ENCODE measurements at regions not wholly inside any gene's neighbourhood (a gene's known extent, or its start where the extent isn't known, plus 50 kb on each side); places are given as distances from the start of the nearest gene placed in this dataset.

DNA sequence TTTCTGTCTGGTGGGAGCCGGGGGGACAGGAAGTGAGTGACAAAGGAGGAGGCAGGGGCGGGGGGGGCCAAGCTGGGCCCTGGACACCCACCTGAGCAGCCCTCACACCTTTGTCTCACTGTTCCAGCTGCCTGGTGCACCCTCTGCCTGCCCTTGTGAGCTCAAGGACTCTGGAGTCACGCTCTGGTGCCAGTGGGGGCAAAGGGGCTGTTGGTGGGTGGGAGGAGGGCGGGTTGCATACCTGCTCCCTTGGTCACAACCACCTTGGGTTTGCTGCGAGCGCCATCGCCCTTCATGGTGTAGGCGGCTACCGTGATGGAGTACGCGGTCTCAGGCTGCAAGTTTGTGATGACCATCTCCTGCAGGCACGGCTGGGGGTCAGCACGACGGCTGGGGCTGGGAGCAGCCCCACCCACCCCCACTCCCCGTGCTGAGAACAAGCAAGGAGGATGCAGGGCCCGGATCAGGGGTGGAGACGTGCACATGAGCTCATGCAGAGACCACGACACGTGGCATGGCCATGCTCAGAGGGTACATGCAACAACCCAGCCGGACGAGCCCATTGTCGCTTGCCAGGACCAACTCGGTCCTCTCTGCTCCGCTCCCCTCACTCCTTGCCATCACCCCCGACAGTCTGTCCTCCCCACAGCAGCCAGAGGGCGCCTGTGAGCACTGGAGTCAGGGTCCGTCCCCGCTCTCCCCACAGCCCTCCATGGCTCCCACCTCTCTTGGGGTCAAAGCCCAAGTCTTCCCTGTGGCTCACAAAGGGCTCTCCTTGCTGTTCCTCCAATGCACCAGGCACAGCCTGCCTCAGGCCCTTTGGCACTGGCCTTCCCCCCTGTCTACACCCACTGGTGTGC is 114.9 kb downstream of the PTPRS start:
- Histone ChIP-seq H3K27ac (ENCODE audit: low read length) (no peak overlapping the region), H3K4me3 (ENCODE audit: low read length) (no peak overlapping the region), H3K4me1 (ENCODE audit: control insufficient read depth, insufficient read depth, low read length) (no peaks in the 10 kb centered on the region), H3K27me3 (ENCODE audit: control insufficient read depth, insufficient read depth, low read length) (peaks cover 3% of the 10 kb centered on the region), H3K9me3 (ENCODE audit: control insufficient read depth, low read depth, low read length) (peaks cover 4% of the 10 kb centered on the region), H3K36me3 (ENCODE audit: control insufficient read depth, insufficient read depth, low read length) (peaks cover 4% of the 10 kb centered on the region)
- DNase-seq, result no peak
- no CpG with 5 or more reads among the region's 28 CpGs for WGBS (ENCODE audit: insufficient coverage, low lambda C conversion rate)

GRCh38 chr19:5224480-5224879 is 116.1 kb downstream of the PTPRS start:
- DNase-seq, result no peak
- WGBS (ENCODE audit: insufficient coverage, low lambda C conversion rate), result no CpG with 5 or more reads among the region's 6 CpGs
- Histone ChIP-seq H3K27me3 (ENCODE audit: control insufficient read depth, insufficient read depth, low read length) (peaks cover 3% of the 10 kb centered on the region), H3K36me3 (ENCODE audit: control insufficient read depth, insufficient read depth, low read length) (peaks cover 15% of the 10 kb centered on the region), H3K4me1 (ENCODE audit: control insufficient read depth, insufficient read depth, low read length) (no peaks in the 10 kb centered on the region), H3K27ac (ENCODE audit: low read length) (no peak overlapping the region), H3K9me3 (ENCODE audit: control insufficient read depth, low read depth, low read length) (peaks cover 4% of the 10 kb centered on the region), H3K4me3 (ENCODE audit: low read length) (no peak overlapping the region)

GRCh38 chr19:5222821-5223321 is 117.7 kb downstream of the PTPRS start:
- Histone ChIP-seq H3K9me3 (ENCODE audit: control insufficient read depth, low read depth, low read length) (peaks cover 4% of the 10 kb centered on the region), H3K4me3 (ENCODE audit: low read length) (no peak overlapping the region), H3K36me3 (ENCODE audit: control insufficient read depth, insufficient read depth, low read length) (peaks cover 28% of the 10 kb centered on the region), H3K27me3 (ENCODE audit: control insufficient read depth, insufficient read depth, low read length) (no peaks in the 10 kb centered on the region), H3K27ac (ENCODE audit: low read length) (no peak overlapping the region), H3K4me1 (ENCODE audit: control insufficient read depth, insufficient read depth, low read length) (no peaks in the 10 kb centered on the region)
- no peak for DNase-seq
- no CpG with 5 or more reads among the region's 53 CpGs for WGBS (ENCODE audit: insufficient coverage, low lambda C conversion rate)

- no peaks in the 10 kb centered on the region for H3K4me1 ChIP-seq (ENCODE audit: control insufficient read depth, insufficient read depth, low read length)
- no peaks in the 10 kb centered on the region for H3K27me3 ChIP-seq (ENCODE audit: control insufficient read depth, insufficient read depth, low read length)
- no CpG with 5 or more reads among the region's 22 CpGs for WGBS (ENCODE audit: insufficient coverage, low lambda C conversion rate)
- H3K36me3 ChIP-seq (ENCODE audit: control insufficient read depth, insufficient read depth, low read length), result peaks cover 28% of the 10 kb centered on the region
- H3K9me3 ChIP-seq (ENCODE audit: control insufficient read depth, low read depth, low read length), result peaks cover 4% of the 10 kb centered on the region
- no peak for DNase-seq
- no peak overlapping the region for H3K4me3 ChIP-seq (ENCODE audit: low read length)
- no peak overlapping the region for H3K27ac ChIP-seq (ENCODE audit: low read length)
Measured at GRCh38 chr19:5222178-5222577, 118.4 kb downstream of the PTPRS start.

DNA sequence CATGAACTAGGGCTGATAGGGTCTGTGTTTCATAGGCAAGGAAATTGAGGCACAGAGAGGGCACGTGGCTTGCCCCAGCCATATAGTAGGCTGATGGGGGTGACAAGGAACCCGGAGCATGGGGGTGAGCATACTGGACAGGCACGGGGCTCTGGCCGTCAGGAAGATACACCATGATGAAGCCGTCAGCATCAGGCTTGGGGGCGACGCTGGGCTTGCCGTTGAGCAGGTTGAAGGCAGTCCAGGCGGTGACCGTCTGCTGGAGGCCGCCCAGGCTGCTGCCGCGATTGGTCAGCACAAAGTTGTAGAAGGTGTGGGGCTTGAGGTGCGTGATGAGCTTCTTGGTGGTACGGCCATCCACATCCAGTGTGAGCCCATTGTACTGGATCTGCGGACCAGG is 119.7 kb downstream of the PTPRS start:
- no peaks in the 10 kb centered on the region for H3K4me1 ChIP-seq (ENCODE audit: control insufficient read depth, insufficient read depth, low read length)
- H3K4me3 ChIP-seq (ENCODE audit: low read length), result no peak overlapping the region
- no peaks in the 10 kb centered on the region for H3K27me3 ChIP-seq (ENCODE audit: control insufficient read depth, insufficient read depth, low read length)
- no peak overlapping the region for H3K27ac ChIP-seq (ENCODE audit: low read length)
- WGBS (ENCODE audit: insufficient coverage, low lambda C conversion rate), result no CpG with 5 or more reads among the region's 16 CpGs
- peaks cover 4% of the 10 kb centered on the region for H3K9me3 ChIP-seq (ENCODE audit: control insufficient read depth, low read depth, low read length)
- DNase-seq, result no peak
- peaks cover 28% of the 10 kb centered on the region for H3K36me3 ChIP-seq (ENCODE audit: control insufficient read depth, insufficient read depth, low read length)

- no peak for DNase-seq
- H3K4me1 ChIP-seq (ENCODE audit: control insufficient read depth, insufficient read depth, low read length), result no peaks in the 10 kb centered on the region
- no CpG with 5 or more reads among the region's 5 CpGs for WGBS (ENCODE audit: insufficient coverage, low lambda C conversion rate)
- peaks cover 4% of the 10 kb centered on the region for H3K9me3 ChIP-seq (ENCODE audit: control insufficient read depth, low read depth, low read length)
- no peak overlapping the region for H3K27ac ChIP-seq (ENCODE audit: low read length)
- H3K4me3 ChIP-seq (ENCODE audit: low read length), result no peak overlapping the region
- no peaks in the 10 kb centered on the region for H3K27me3 ChIP-seq (ENCODE audit: control insufficient read depth, insufficient read depth, low read length)
- peaks cover 30% of the 10 kb centered on the region for H3K36me3 ChIP-seq (ENCODE audit: control insufficient read depth, insufficient read depth, low read length)
Measured at GRCh38 chr19:5220361-5220760, 120.3 kb downstream of the PTPRS start.

GRCh38 chr19:5219551-5220304 is 120.9 kb downstream of the PTPRS start:
- no peaks in the 10 kb centered on the region for H3K4me1 ChIP-seq (ENCODE audit: control insufficient read depth, insufficient read depth, low read length)
- peaks cover 30% of the 10 kb centered on the region for H3K36me3 ChIP-seq (ENCODE audit: control insufficient read depth, insufficient read depth, low read length)
- no peak for DNase-seq
- H3K9me3 ChIP-seq (ENCODE audit: control insufficient read depth, low read depth, low read length), result peaks cover 4% of the 10 kb centered on the region
- H3K27me3 ChIP-seq (ENCODE audit: control insufficient read depth, insufficient read depth, low read length), result no peaks in the 10 kb centered on the region
- H3K27ac ChIP-seq (ENCODE audit: low read length), result no peak overlapping the region
- H3K4me3 ChIP-seq (ENCODE audit: low read length), result no peak overlapping the region
- WGBS (ENCODE audit: insufficient coverage, low lambda C conversion rate), result 100% methylated on average over 2 of the region's 27 CpGs

DNA sequence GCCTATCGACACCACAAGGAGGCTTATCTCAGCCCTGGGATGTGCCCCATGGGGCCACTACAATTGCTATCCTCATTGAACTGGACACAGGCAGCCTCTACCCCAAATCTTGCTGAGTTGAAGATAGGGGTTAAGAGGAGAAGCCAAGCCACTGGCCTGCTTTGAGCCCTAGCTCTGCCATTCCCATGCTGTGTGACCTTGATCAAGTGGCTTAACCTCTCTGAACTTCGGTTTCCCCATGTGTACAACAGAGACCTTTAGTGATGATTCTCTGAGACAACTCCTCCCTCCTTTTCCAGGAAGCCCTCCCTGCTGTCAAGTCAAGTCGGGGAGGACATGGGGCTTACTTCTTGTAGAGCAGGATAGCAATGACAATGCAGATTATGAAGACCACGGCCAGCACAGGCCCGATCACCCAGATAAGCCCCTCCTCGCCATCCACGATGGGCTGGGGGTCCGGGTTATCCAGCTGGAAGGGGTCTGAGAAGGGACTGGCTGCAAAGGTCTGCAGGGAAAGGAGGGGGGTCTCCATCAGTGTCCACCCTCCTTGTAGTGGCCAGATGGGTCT is 121.6 kb downstream of the PTPRS start:
- no CpG with 5 or more reads among the region's 8 CpGs for WGBS (ENCODE audit: insufficient coverage, low lambda C conversion rate)
- peaks cover 30% of the 10 kb centered on the region for H3K36me3 ChIP-seq (ENCODE audit: control insufficient read depth, insufficient read depth, low read length)

GRCh38 chr19:5218255-5218855 is 122.3 kb downstream of the PTPRS start:
- no CpG with 5 or more reads among the region's 12 CpGs for WGBS (ENCODE audit: insufficient coverage, low lambda C conversion rate)
- no peak overlapping the region for H3K27ac ChIP-seq (ENCODE audit: low read length)
- H3K27me3 ChIP-seq (ENCODE audit: control insufficient read depth, insufficient read depth, low read length), result no peaks in the 10 kb centered on the region
- H3K9me3 ChIP-seq (ENCODE audit: control insufficient read depth, low read depth, low read length), result peaks cover 4% of the 10 kb centered on the region
- H3K4me3 ChIP-seq (ENCODE audit: low read length), result no peak overlapping the region
- H3K4me1 ChIP-seq (ENCODE audit: control insufficient read depth, insufficient read depth, low read length), result no peaks in the 10 kb centered on the region
- no peak for DNase-seq
- H3K36me3 ChIP-seq (ENCODE audit: control insufficient read depth, insufficient read depth, low read length), result peaks cover 35% of the 10 kb centered on the region

More for the DNA sequence above, 121.6 kb downstream of the PTPRS start:
- H3K9me3 ChIP-seq (ENCODE audit: control insufficient read depth, low read depth, low read length), result peaks cover 4% of the 10 kb centered on the region
- no peaks in the 10 kb centered on the region for H3K27me3 ChIP-seq (ENCODE audit: control insufficient read depth, insufficient read depth, low read length)
- H3K27ac ChIP-seq (ENCODE audit: low read length), result no peak overlapping the region
- H3K4me1 ChIP-seq (ENCODE audit: control insufficient read depth, insufficient read depth, low read length), result no peaks in the 10 kb centered on the region
- DNase-seq, result no peak
- H3K4me3 ChIP-seq (ENCODE audit: low read length), result no peak overlapping the region

GRCh38 chr19:5217171-5217570 is 123.4 kb downstream of the PTPRS start:
- Histone ChIP-seq H3K4me3 (ENCODE audit: low read length) (no peak overlapping the region), H3K36me3 (ENCODE audit: control insufficient read depth, insufficient read depth, low read length) (peaks cover 38% of the 10 kb centered on the region), H3K27me3 (ENCODE audit: control insufficient read depth, insufficient read depth, low read length) (no peaks in the 10 kb centered on the region), H3K9me3 (ENCODE audit: control insufficient read depth, low read depth, low read length) (peaks cover 5% of the 10 kb centered on the region), H3K27ac (ENCODE audit: low read length) (no peak overlapping the region), H3K4me1 (ENCODE audit: control insufficient read depth, insufficient read depth, low read length) (no peaks in the 10 kb centered on the region)
- DNase-seq, result no peak
- 100% methylated on average over 2 of the region's 4 CpGs for WGBS (ENCODE audit: insufficient coverage, low lambda C conversion rate)

Data from large intestine (tissue), 3 donors.